ENCODE measurements at regions not wholly inside any gene's neighbourhood (a gene's known extent, or its start where the extent isn't known, plus 50 kb on each side); places are given as distances from the start of the nearest gene placed in this dataset.
"Not testable (repeated sequence)": the region's sequence is repeated elsewhere in the genome, so short reads cannot be mapped to it uniquely, and the experiment has no call there.

GRCh38 chr4:184955636-184956035 is 62.7 kb upstream of the HELT start:
- H2AFZ ChIP-seq (ENCODE audit: low read length, unreplicated experiment) = no peak overlapping the region
- no peaks in the 10 kb centered on the region for H3K36me3 ChIP-seq (ENCODE audit: insufficient read depth, low read length)
- no peaks in the 10 kb centered on the region for H3K79me2 ChIP-seq (ENCODE audit: control insufficient read depth, insufficient read depth, low read length, unreplicated experiment)
- H3K4me1 ChIP-seq (ENCODE audit: control insufficient read depth, insufficient read depth, low read length, unreplicated experiment) = no peaks in the 10 kb centered on the region
- H3K27ac ChIP-seq (ENCODE audit: low read depth, low read length) = no peak overlapping the region
- no peak overlapping the region for H3K4me3 ChIP-seq (ENCODE audit: low read depth, low read length)
- peaks cover 28% of the 10 kb centered on the region for H3K27me3 ChIP-seq (ENCODE audit: insufficient read depth, low read length)

GRCh38 chr4:184957446-184958115 is 60.7 kb upstream of the HELT start:
- Histone ChIP-seq H2AFZ (ENCODE audit: low read length, unreplicated experiment) (no peak overlapping the region), H3K27ac (ENCODE audit: low read depth, low read length) (no peak overlapping the region), H3K4me3 (ENCODE audit: low read depth, low read length) (no peak overlapping the region), H3K27me3 (ENCODE audit: insufficient read depth, low read length) (peaks cover 34% of the 10 kb centered on the region), H3K36me3 (ENCODE audit: insufficient read depth, low read length) (no peaks in the 10 kb centered on the region), H3K79me2 (ENCODE audit: control insufficient read depth, insufficient read depth, low read length, unreplicated experiment) (no peaks in the 10 kb centered on the region), H3K4me1 (ENCODE audit: control insufficient read depth, insufficient read depth, low read length, unreplicated experiment) (no peaks in the 10 kb centered on the region)

- H3K27ac ChIP-seq (ENCODE audit: low read depth, low read length) = no peak overlapping the region
- H3K27me3 ChIP-seq (ENCODE audit: insufficient read depth, low read length) = peaks cover 29% of the 10 kb centered on the region
- H3K4me3 ChIP-seq (ENCODE audit: low read depth, low read length) = no peak overlapping the region
- H3K4me1 ChIP-seq (ENCODE audit: control insufficient read depth, insufficient read depth, low read length, unreplicated experiment) = no peaks in the 10 kb centered on the region
- H3K36me3 ChIP-seq (ENCODE audit: insufficient read depth, low read length) = no peaks in the 10 kb centered on the region
- no peak overlapping the region for H2AFZ ChIP-seq (ENCODE audit: low read length, unreplicated experiment)
- no peaks in the 10 kb centered on the region for H3K79me2 ChIP-seq (ENCODE audit: control insufficient read depth, insufficient read depth, low read length, unreplicated experiment)
Measured at GRCh38 chr4:184958127-184958922, 60.0 kb upstream of the HELT start.

GRCh38 chr4:184958923-184959210 is 59.4 kb upstream of the HELT start:
- H3K4me1 ChIP-seq (ENCODE audit: control insufficient read depth, insufficient read depth, low read length, unreplicated experiment) = no peaks in the 10 kb centered on the region
- H3K27ac ChIP-seq (ENCODE audit: low read depth, low read length) = no peak overlapping the region
- no peaks in the 10 kb centered on the region for H3K36me3 ChIP-seq (ENCODE audit: insufficient read depth, low read length)
- H2AFZ ChIP-seq (ENCODE audit: low read length, unreplicated experiment) = no peak overlapping the region
- H3K27me3 ChIP-seq (ENCODE audit: insufficient read depth, low read length) = peaks cover 24% of the 10 kb centered on the region
- H3K79me2 ChIP-seq (ENCODE audit: control insufficient read depth, insufficient read depth, low read length, unreplicated experiment) = no peaks in the 10 kb centered on the region
- no peak overlapping the region for H3K4me3 ChIP-seq (ENCODE audit: low read depth, low read length)

- no peaks in the 10 kb centered on the region for H3K79me2 ChIP-seq (ENCODE audit: control insufficient read depth, insufficient read depth, low read length, unreplicated experiment)
- peaks cover 20% of the 10 kb centered on the region for H3K27me3 ChIP-seq (ENCODE audit: insufficient read depth, low read length)
- no peaks in the 10 kb centered on the region for H3K4me1 ChIP-seq (ENCODE audit: control insufficient read depth, insufficient read depth, low read length, unreplicated experiment)
- no peak overlapping the region for H3K27ac ChIP-seq (ENCODE audit: low read depth, low read length)
- H3K36me3 ChIP-seq (ENCODE audit: insufficient read depth, low read length) = no peaks in the 10 kb centered on the region
- no peak overlapping the region for H2AFZ ChIP-seq (ENCODE audit: low read length, unreplicated experiment)
- H3K4me3 ChIP-seq (ENCODE audit: low read depth, low read length) = no peak overlapping the region
Measured at GRCh38 chr4:184959309-184959708, 59.0 kb upstream of the HELT start.

- H3K79me2 ChIP-seq (ENCODE audit: control insufficient read depth, insufficient read depth, low read length, unreplicated experiment) = no peaks in the 10 kb centered on the region
- no peak overlapping the region for H3K27ac ChIP-seq (ENCODE audit: low read depth, low read length)
- no peak overlapping the region for H3K4me3 ChIP-seq (ENCODE audit: low read depth, low read length)
- H2AFZ ChIP-seq (ENCODE audit: low read length, unreplicated experiment) = no peak overlapping the region
- no peaks in the 10 kb centered on the region for H3K36me3 ChIP-seq (ENCODE audit: insufficient read depth, low read length)
- no peaks in the 10 kb centered on the region for H3K4me1 ChIP-seq (ENCODE audit: control insufficient read depth, insufficient read depth, low read length, unreplicated experiment)
- peaks cover 18% of the 10 kb centered on the region for H3K27me3 ChIP-seq (ENCODE audit: insufficient read depth, low read length)
Measured at GRCh38 chr4:184959786-184960185, 58.5 kb upstream of the HELT start.

- Histone ChIP-seq H3K27ac (ENCODE audit: low read depth, low read length) (no peak overlapping the region), H2AFZ (ENCODE audit: low read length, unreplicated experiment) (no peak overlapping the region), H3K79me2 (ENCODE audit: control insufficient read depth, insufficient read depth, low read length, unreplicated experiment) (no peaks in the 10 kb centered on the region), H3K4me3 (ENCODE audit: low read depth, low read length) (no peak overlapping the region), H3K4me1 (ENCODE audit: control insufficient read depth, insufficient read depth, low read length, unreplicated experiment) (no peaks in the 10 kb centered on the region), H3K36me3 (ENCODE audit: insufficient read depth, low read length) (no peaks in the 10 kb centered on the region), H3K27me3 (ENCODE audit: insufficient read depth, low read length) (peaks cover 13% of the 10 kb centered on the region)
Measured at GRCh38 chr4:184960505-184960971, 57.8 kb upstream of the HELT start.

- H3K4me3 ChIP-seq (ENCODE audit: low read depth, low read length) = no peak overlapping the region
- H3K4me1 ChIP-seq (ENCODE audit: control insufficient read depth, insufficient read depth, low read length, unreplicated experiment) = no peaks in the 10 kb centered on the region
- no peak overlapping the region for H3K27ac ChIP-seq (ENCODE audit: low read depth, low read length)
- H3K79me2 ChIP-seq (ENCODE audit: control insufficient read depth, insufficient read depth, low read length, unreplicated experiment) = no peaks in the 10 kb centered on the region
- no peaks in the 10 kb centered on the region for H3K36me3 ChIP-seq (ENCODE audit: insufficient read depth, low read length)
- H2AFZ ChIP-seq (ENCODE audit: low read length, unreplicated experiment) = no peak overlapping the region
- peaks cover 13% of the 10 kb centered on the region for H3K27me3 ChIP-seq (ENCODE audit: insufficient read depth, low read length)
Measured at GRCh38 chr4:184961660-184962059, 56.6 kb upstream of the HELT start.

GRCh38 chr4:184962125-184962638 is 56.1 kb upstream of the HELT start:
- H3K27me3 ChIP-seq (ENCODE audit: insufficient read depth, low read length) = peaks cover 13% of the 10 kb centered on the region

GRCh38 chr4:184965230-184966050 is 52.9 kb upstream of the HELT start:
- H3K4me3 ChIP-seq (ENCODE audit: low read depth, low read length); H3K79me2 ChIP-seq (ENCODE audit: control insufficient read depth, insufficient read depth, low read length, unreplicated experiment); H3K36me3 ChIP-seq (ENCODE audit: insufficient read depth, low read length); H3K27ac ChIP-seq (ENCODE audit: low read depth, low read length); H3K4me1 ChIP-seq (ENCODE audit: control insufficient read depth, insufficient read depth, low read length, unreplicated experiment); H2AFZ ChIP-seq (ENCODE audit: low read length, unreplicated experiment): not testable (repeated sequence)
- peaks cover 14% of the 10 kb centered on the region for H3K27me3 ChIP-seq (ENCODE audit: insufficient read depth, low read length)

More at GRCh38 chr4:184962125-184962638, 56.1 kb upstream of the HELT start:
- Histone ChIP-seq H3K36me3 (ENCODE audit: insufficient read depth, low read length) (no peaks in the 10 kb centered on the region), H3K4me1 (ENCODE audit: control insufficient read depth, insufficient read depth, low read length, unreplicated experiment) (no peaks in the 10 kb centered on the region), H3K79me2 (ENCODE audit: control insufficient read depth, insufficient read depth, low read length, unreplicated experiment) (no peaks in the 10 kb centered on the region), H3K4me3 (ENCODE audit: low read depth, low read length) (no peak overlapping the region), H3K27ac (ENCODE audit: low read depth, low read length) (no peak overlapping the region), H2AFZ (ENCODE audit: low read length, unreplicated experiment) (no peak overlapping the region)

All from ACC112 (cell line).